ENCODE measurements at regions not wholly inside any gene's neighbourhood (a gene's known extent, or its start where the extent isn't known, plus 50 kb on each side); places are given as distances from the start of the nearest gene placed in this dataset.

- peaks cover 0 to 12% of the 10 kb centered on the region in 2 experiments; a peak in 2 of 4 replicates for H3K9me3 ChIP-seq (ENCODE audit: control insufficient read depth in 1 of 2, insufficient read depth in 1 of 2, low read depth in 1 of 2, low read length in 2 of 2)
- TF ChIP-seq CEBPB (IDR thresholded peaks at IDR 0.05; ENCODE audit: low read depth) (no peak), POLR2AphosphoS5 (IDR thresholded peaks at IDR 0.05; ENCODE audit: low read depth, low read length) (no peak), ATF3 (IDR thresholded peaks at IDR 0.05) (no peak), RAD21 (IDR thresholded peaks at IDR 0.05; ENCODE audit: low read depth) (no peak), CTCF (IDR thresholded peaks at IDR 0.05 in 2 of 3, conservative IDR thresholded peaks at IDR 0.05 in 1 of 3; ENCODE audit: borderline replicate concordance in 1 of 3, insufficient read depth in 1 of 3, low read depth in 2 of 3, low read length in 2 of 3) (no peak), REST (IDR thresholded peaks at IDR 0.05; ENCODE audit: low read depth) (no peak), EGR1 (IDR thresholded peaks at IDR 0.05; ENCODE audit: low read depth) (no peak), CBX3 (IDR thresholded peaks at IDR 0.05; ENCODE audit: low read depth) (no peak), EZH2phosphoT487 (IDR thresholded peaks at IDR 0.05; ENCODE audit: borderline replicate concordance) (no peak), EZH2 (IDR thresholded peaks at IDR 0.05) (no peak), POLR2A (IDR thresholded peaks at IDR 0.05; ENCODE audit: borderline replicate concordance, extremely low read depth, insufficient read depth, insufficient read length) (no peak), JUND (IDR thresholded peaks at IDR 0.05) (no peak), SIN3A (IDR thresholded peaks at IDR 0.05; ENCODE audit: low read depth) (no peak), YY1 (IDR thresholded peaks at IDR 0.05; ENCODE audit: extremely low read depth, insufficient replicate concordance, low read depth, low read length) (no peak), ELF1 (IDR thresholded peaks at IDR 0.05; ENCODE audit: borderline replicate concordance, low read depth) (no peak), TCF7L2 (IDR thresholded peaks at IDR 0.05; ENCODE audit: borderline replicate concordance, extremely low read depth, insufficient read depth, insufficient read length) (no peak), ZFX (IDR thresholded peaks at IDR 0.05) (no peak)
Measured at GRCh38 chr11:39205236-39205995, 2254.0 kb downstream of the LRRC4C start.

More at GRCh38 chr11:39205236-39205995, 2254.0 kb downstream of the LRRC4C start:
- ATAC-seq = no peak
- Histone ChIP-seq H3K27ac (ENCODE audit: low read depth, low read length) (no peak overlapping the region), H3K9ac (ENCODE audit: low read length) (no peak overlapping the region), H3K79me2 (ENCODE audit: insufficient read depth, low read length) (no peaks in the 10 kb centered on the region), H4K20me1 (ENCODE audit: insufficient read depth) (no peaks in the 10 kb centered on the region), H3K36me3 (ENCODE audit: control insufficient read depth in 1 of 2, insufficient read depth in 2 of 2, low read length in 2 of 2) (no peaks in the 10 kb centered on the region), H3K27me3 (ENCODE audit: insufficient read depth, low read length) (no peaks in the 10 kb centered on the region), H3K9me2 (ENCODE audit: insufficient read depth) (no peaks in the 10 kb centered on the region), H3K4me1 (ENCODE audit: control insufficient read depth in 1 of 2, insufficient read depth in 2 of 2, low read length in 2 of 2) (no peaks in the 10 kb centered on the region), H3K4me2 (ENCODE audit: low read length) (no peak overlapping the region), H3K4me3 (replicated peaks in 1 of 2; ENCODE audit: low read depth in 1 of 2, low read length in 2 of 2) (no peak overlapping the region), H2AFZ (ENCODE audit: low read depth, low read length, poor library complexity, severe bottlenecking) (no peak overlapping the region)
- no peak for DNase-seq (ENCODE audit: low read depth, low spot score)
- intact Hi-C loops (cut with micrococcal nuclease) = no loop called here
- no TSS peak for BruUV-seq (replicated peaks)
- ChIA-PET POLR2A (no interaction called here), CTCF (no interaction called here), RAD21 (ENCODE audit: low non-redundant PET in 1 of 2, low total read pairs in 2 of 2, uncharacterized antibody in 2 of 2, unreplicated experiment in 2 of 2) (no interaction called here)
